ENCODE measurements at regions not wholly inside any gene's neighbourhood (a gene's known extent, or its start where the extent isn't known, plus 50 kb on each side); places are given as distances from the start of the nearest gene placed in this dataset.

- no peaks in the 10 kb centered on the region for H3K27me3 Mint-ChIP-seq (ENCODE audit: low read depth)
- H3K36me3 Mint-ChIP-seq (ENCODE audit: low read depth) = no peaks in the 10 kb centered on the region
- TF ChIP-seq CTCF (conservative IDR thresholded peaks at IDR 0.05) = no peak
- H3K9me3 Mint-ChIP-seq = peaks cover 3% of the 10 kb centered on the region
- H3K4me3 Mint-ChIP-seq = no peak overlapping the region
- H3K4me1 Mint-ChIP-seq = no peaks in the 10 kb centered on the region
- DNase-seq (ENCODE audit: low read depth, low spot score) = no peak
- no peak overlapping the region for H3K27ac Mint-ChIP-seq (ENCODE audit: unreplicated experiment)
These were observed 532.3 kb downstream of the SLC4A3 start for GRCh38 chr2:220159738-220160137.

GRCh38 chr2:220162320-220162719 lies 534.9 kb downstream of the SLC4A3 start:
- H3K9me3 Mint-ChIP-seq = peaks cover 3% of the 10 kb centered on the region
- H3K27ac Mint-ChIP-seq (ENCODE audit: unreplicated experiment) = no peak overlapping the region
- H3K27me3 Mint-ChIP-seq (ENCODE audit: low read depth) = no peaks in the 10 kb centered on the region
- DNase-seq (ENCODE audit: low read depth, low spot score) = no peak
- no peak for TF ChIP-seq CTCF (conservative IDR thresholded peaks at IDR 0.05)
- no peaks in the 10 kb centered on the region for H3K4me1 Mint-ChIP-seq
- no peak overlapping the region for H3K4me3 Mint-ChIP-seq
- no peaks in the 10 kb centered on the region for H3K36me3 Mint-ChIP-seq (ENCODE audit: low read depth)

GRCh38 chr2:220163486-220163885 lies 536.1 kb downstream of the SLC4A3 start:
- TF ChIP-seq CTCF (conservative IDR thresholded peaks at IDR 0.05) = no peak
- no peaks in the 10 kb centered on the region for H3K4me1 Mint-ChIP-seq
- no peaks in the 10 kb centered on the region for H3K27me3 Mint-ChIP-seq (ENCODE audit: low read depth)
- no peak for DNase-seq (ENCODE audit: low read depth, low spot score)
- no peak overlapping the region for H3K4me3 Mint-ChIP-seq
- no peak overlapping the region for H3K27ac Mint-ChIP-seq (ENCODE audit: unreplicated experiment)
- no peaks in the 10 kb centered on the region for H3K36me3 Mint-ChIP-seq (ENCODE audit: low read depth)
- H3K9me3 Mint-ChIP-seq = peaks cover 3% of the 10 kb centered on the region

GRCh38 chr2:220165401-220165800 lies 538.0 kb downstream of the SLC4A3 start:
- no peaks in the 10 kb centered on the region for H3K9me3 Mint-ChIP-seq
- TF ChIP-seq CTCF (conservative IDR thresholded peaks at IDR 0.05) = no peak

GRCh38 chr2:220166616-220167015 lies 539.2 kb downstream of the SLC4A3 start:
- DNase-seq (ENCODE audit: low read depth, low spot score) = no peak
- H3K9me3 Mint-ChIP-seq = no peaks in the 10 kb centered on the region
- no peaks in the 10 kb centered on the region for H3K27me3 Mint-ChIP-seq (ENCODE audit: low read depth)
- no peaks in the 10 kb centered on the region for H3K4me1 Mint-ChIP-seq
- TF ChIP-seq CTCF (conservative IDR thresholded peaks at IDR 0.05) = no peak
- H3K27ac Mint-ChIP-seq (ENCODE audit: unreplicated experiment) = peak overlapping the region; percentile 5
- H3K36me3 Mint-ChIP-seq (ENCODE audit: low read depth) = no peaks in the 10 kb centered on the region
- no peak overlapping the region for H3K4me3 Mint-ChIP-seq

More at GRCh38 chr2:220165401-220165800, 538.0 kb downstream of the SLC4A3 start:
- Mint-ChIP-seq H3K4me1 (no peaks in the 10 kb centered on the region), H3K36me3 (ENCODE audit: low read depth) (no peaks in the 10 kb centered on the region), H3K27me3 (ENCODE audit: low read depth) (no peaks in the 10 kb centered on the region), H3K27ac (ENCODE audit: unreplicated experiment) (no peak overlapping the region), H3K4me3 (no peak overlapping the region)
- no peak for DNase-seq (ENCODE audit: low read depth, low spot score)

- no peak for DNase-seq (ENCODE audit: low read depth, low spot score)
- no peak for TF ChIP-seq CTCF (conservative IDR thresholded peaks at IDR 0.05)
- Mint-ChIP-seq H3K27ac (ENCODE audit: unreplicated experiment) (no peak overlapping the region), H3K27me3 (ENCODE audit: low read depth) (no peaks in the 10 kb centered on the region), H3K9me3 (no peaks in the 10 kb centered on the region), H3K4me1 (no peaks in the 10 kb centered on the region), H3K4me3 (no peak overlapping the region), H3K36me3 (ENCODE audit: low read depth) (no peaks in the 10 kb centered on the region)
These were observed 540.5 kb downstream of the SLC4A3 start for GRCh38 chr2:220167956-220168355.
